ENCODE measurements at regions not wholly inside any gene's neighbourhood (a gene's known extent, or its start where the extent isn't known, plus 50 kb on each side); places are given as distances from the start of the nearest gene placed in this dataset.

DNA sequence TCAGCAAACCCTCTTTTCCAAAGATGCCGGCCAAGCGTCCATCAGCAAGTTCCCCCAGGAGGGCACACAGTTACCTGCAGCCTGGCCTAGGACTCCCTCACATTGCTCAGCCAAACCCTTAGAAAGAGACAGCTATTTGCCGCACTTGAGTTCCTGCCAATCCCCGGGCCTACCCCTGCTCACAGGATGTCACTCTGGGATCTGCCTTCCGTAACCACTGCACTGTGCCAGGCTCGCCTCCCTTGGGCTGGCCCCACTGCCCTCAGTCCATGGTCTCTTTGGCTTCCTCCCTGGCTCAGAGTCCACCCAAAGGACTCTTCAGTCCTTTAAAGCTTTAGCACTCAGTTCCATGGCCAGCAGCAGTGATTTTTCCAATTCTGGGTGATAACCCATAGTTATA, 128.3 kb downstream of the NSG2 start:
- TF ChIP-seq, protein P1, sequence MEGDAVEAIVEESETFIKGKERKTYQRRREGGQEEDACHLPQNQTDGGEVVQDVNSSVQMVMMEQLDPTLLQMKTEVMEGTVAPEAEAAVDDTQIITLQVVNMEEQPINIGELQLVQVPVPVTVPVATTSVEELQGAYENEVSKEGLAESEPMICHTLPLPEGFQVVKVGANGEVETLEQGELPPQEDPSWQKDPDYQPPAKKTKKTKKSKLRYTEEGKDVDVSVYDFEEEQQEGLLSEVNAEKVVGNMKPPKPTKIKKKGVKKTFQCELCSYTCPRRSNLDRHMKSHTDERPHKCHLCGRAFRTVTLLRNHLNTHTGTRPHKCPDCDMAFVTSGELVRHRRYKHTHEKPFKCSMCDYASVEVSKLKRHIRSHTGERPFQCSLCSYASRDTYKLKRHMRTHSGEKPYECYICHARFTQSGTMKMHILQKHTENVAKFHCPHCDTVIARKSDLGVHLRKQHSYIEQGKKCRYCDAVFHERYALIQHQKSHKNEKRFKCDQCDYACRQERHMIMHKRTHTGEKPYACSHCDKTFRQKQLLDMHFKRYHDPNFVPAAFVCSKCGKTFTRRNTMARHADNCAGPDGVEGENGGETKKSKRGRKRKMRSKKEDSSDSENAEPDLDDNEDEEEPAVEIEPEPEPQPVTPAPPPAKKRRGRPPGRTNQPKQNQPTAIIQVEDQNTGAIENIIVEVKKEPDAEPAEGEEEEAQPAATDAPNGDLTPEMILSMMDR (IDR thresholded peaks at IDR 0.05; ENCODE audit: low read depth, low read length) = no peak
- no peak for TF ChIP-seq POLR2A (IDR thresholded peaks at IDR 0.05; ENCODE audit: extremely low read depth, insufficient read length)
- no peak for TF ChIP-seq MAX (IDR thresholded peaks at IDR 0.05; ENCODE audit: low read depth, low read length)
- TF ChIP-seq MYC (IDR thresholded peaks at IDR 0.05; ENCODE audit: low read depth, low read length) = no peak
